K562 (cell line): ENCODE measurements at regions not wholly inside any gene's neighbourhood (a gene's known extent, or its start where the extent isn't known, plus 50 kb on each side); places are given as distances from the start of the nearest gene placed in this dataset.

ENCODE experiments used
- ATAC-seq: fragments of 200-7000 bp; cut with Tn5 transposase; 3 replicates; pipeline ENCODE4 v1.9.1; 2020; ENCODE audit warnings: moderate library complexity
- BruUV-seq: library from RNA; stranded (reverse); fragments of 400-500 nt; replicated peaks from 2 replicates; lab custom pipeline; 2021; lab: Mats Ljungman, UMichigan
- CTCF ChIA-PET: fragments of 300-600 bp; formaldehyde crosslinking; extraction: SDS; loops from one replicate; lab custom pipeline; 2021; ENCODE audit warnings: low intra/inter-chr PET ratio; lab: Yijun Ruan, JAX
- POLR2A ChIA-PET: fragments of 300-600, 350-650 bp; sonication (Branson Sonifier 250); formaldehyde crosslinking; extraction: SDS; loops from one replicate; lab custom pipeline; 2021; ENCODE audit warnings: antibody characterized with exemption, inconsistent platforms; lab: Yijun Ruan, JAX
- DNase-seq, 4 experiments: peaks; one replicate each; pipeline versions ENCODE4 v3.0.0 to v3.0.0-alpha.2; 2011 to 2018; ENCODE audit warnings: low spot score in 3 of 4, mixed read lengths in 3 of 4; ENCODE audit errors: extremely low read depth in 1 of 4
- FAIRE-seq: peaks from 2 replicates; lab custom pipeline; 2011; peaks lifted over from hg19 to GRCh38; lab: Jason Lieb, UNC
- H2AFZ ChIP-seq: 2 replicates; pipeline ENCODE4 v1.6.0; 2011; ENCODE audit warnings: low read depth, low read length, control low read depth, inconsistent platforms
- H3K27ac ChIP-seq: fragments of 200-600 bp; 3 replicates; pipeline ENCODE4 v1.8.0; 2011; ENCODE audit warnings: low read depth, mild to moderate bottlenecking, control low read depth, inconsistent platforms, low read length, moderate library complexity, mixed read lengths; ENCODE audit errors: extremely low read depth
- H3K27me3 ChIP-seq, 2 experiments: fragments of 300-600 bp in 1 of 2; 2 replicates in 1 of 2; 3 replicates in 1 of 2; pipeline versions ENCODE4 v1.6.0 to v1.8.0; 2011; ENCODE audit warnings: inconsistent platforms in 2 of 2, low read length in 2 of 2, mild to moderate bottlenecking in 1 of 2, mixed read lengths in 1 of 2, moderate library complexity in 1 of 2; ENCODE audit not compliant: control insufficient read depth in 2 of 2, insufficient read depth in 2 of 2
- H3K36me3 ChIP-seq: fragments of 300-600 bp; 3 replicates; pipeline ENCODE4 v1.8.0; 2011; ENCODE audit warnings: mild to moderate bottlenecking, low read length, inconsistent platforms; ENCODE audit not compliant: control insufficient read depth, insufficient read depth
- H3K4me1 ChIP-seq, 2 experiments: fragments of 200-600 bp in 1 of 2; replicated peaks in 1 of 2; 2 replicates in 1 of 2; 3 replicates in 1 of 2; pipeline versions ENCODE4 v1.5.1 to v1.8.0; 2011; ENCODE audit warnings: inconsistent platforms in 2 of 2, low read length in 2 of 2, mild to moderate bottlenecking in 1 of 2, mixed read lengths in 1 of 2, moderate library complexity in 1 of 2; ENCODE audit not compliant: control insufficient read depth in 2 of 2, insufficient read depth in 2 of 2
- H3K4me2 ChIP-seq: 2 replicates; pipeline ENCODE4 v1.6.1; 2011; ENCODE audit warnings: low read length, control low read depth, inconsistent platforms, mixed read lengths; ENCODE audit not compliant: insufficient read depth
- H3K4me3 ChIP-seq: fragments of 200-600 bp; sonication (generic), shearing (Covaris generic); 2 replicates; pipeline ENCODE4 v1.5.1; 2016; ENCODE audit warnings: control low read depth, inconsistent platforms
- H3K79me2 ChIP-seq: fragments of 200-600 bp; 3 replicates; pipeline ENCODE4 v1.8.0; 2011; ENCODE audit warnings: low read length, inconsistent platforms; ENCODE audit not compliant: control insufficient read depth, insufficient read depth
- H3K9ac ChIP-seq, 2 experiments: 2 replicates each; pipeline versions ENCODE4 v1.6.0 to v1.6.1; 2011; ENCODE audit warnings: low read depth in 2 of 2, low read length in 2 of 2, control low read depth in 1 of 2, inconsistent platforms in 1 of 2, mild to moderate bottlenecking in 1 of 2, mixed read lengths in 1 of 2; ENCODE audit not compliant: insufficient read depth in 1 of 2
- H3K9me1 ChIP-seq: one replicate; pipeline ENCODE4 v1.6.0; 2011; ENCODE audit warnings: inconsistent platforms, mild to moderate bottlenecking, low read length, moderate library complexity; ENCODE audit not compliant: control insufficient read depth, insufficient read depth
- H3K9me3 ChIP-seq: replicated peaks from 2 replicates; pipeline ENCODE4 v1.5.1; 2011; ENCODE audit warnings: low read depth, low read length, inconsistent platforms; ENCODE audit not compliant: control insufficient read depth, insufficient read depth
- H4K20me1 ChIP-seq: replicated peaks from 2 replicates; pipeline ENCODE4 v1.6.1; 2011; ENCODE audit warnings: low read length, inconsistent platforms, mixed read lengths; ENCODE audit not compliant: control insufficient read depth, insufficient read depth
- MGA ChIP-seq: fragments of 450-650 bp; IDR thresholded peaks from 2 replicates; pipeline ENCODE4 v1.6.1; 2016; ENCODE audit warnings: mild to moderate bottlenecking, moderate library complexity
- MTF1 ChIP-seq: fragments of 250-450 bp; sonication (Bioruptor Pico); IDR thresholded peaks from 2 replicates; pipeline ENCODE4 v1.9.0; 2021; ENCODE audit warnings: moderate library complexity, mild to moderate bottlenecking, inconsistent platforms, borderline replicate concordance
- SUPT5H ChIP-seq: fragments of 450-650 bp; IDR thresholded peaks from 2 replicates; pipeline ENCODE4 v1.6.1; 2016
- WGBS: fragments of 100-300 bp; shearing (Covaris generic); methylation state at CpG from one replicate; pipeline ENCODE4 v1.1.6; 2016; ENCODE audit warnings: low coverage, mixed read lengths; ENCODE audit not compliant: insufficient coverage; ENCODE audit errors: missing lambda C conversion rate; 5-methylcytosine and 5-hydroxymethylcytosine counted together
- in situ Hi-C: fragments of 300-500 bp; cut with MboI; formaldehyde crosslinking; loops from 4 replicates; pipeline ENCODE4 v1.15.0; 2018; ENCODE audit warnings: inconsistent platforms, mixed read lengths
- intact Hi-C: fragments of 100-400 bp; cut with micrococcal nuclease; formaldehyde crosslinking; loops from 2 replicates; pipeline ENCODE4 v1.14.2; 2022

- H2AFZ ChIP-seq, result no peak overlapping the region
- FAIRE-seq (no peak), ATAC-seq (no peak), DNase-seq (no peak)
- no peak overlapping the region for H3K4me3 ChIP-seq
- H3K4me1 ChIP-seq, result no peaks in the 10 kb centered on the region
- CTCF ChIA-PET, result no interaction called here
- no peak overlapping the region for H3K4me2 ChIP-seq
- no peaks in the 10 kb centered on the region for H3K9me1 ChIP-seq
- intact Hi-C loops (no loop called here), in situ Hi-C loops (no loop called here)
- no TSS peak for BruUV-seq
- no peaks in the 10 kb centered on the region for H4K20me1 ChIP-seq
- 5% methylated on average over 4 of the region's 4 CpGs for WGBS
- no peak for TF ChIP-seq SUPT5H
- TF ChIP-seq MGA, result no peak
- TF ChIP-seq MTF1 (CRISPR knock-in tag), result no peak
- no peak overlapping the region for H3K27ac ChIP-seq
- H3K9ac ChIP-seq, result no peak overlapping the region
- no peaks in the 10 kb centered on the region for H3K27me3 ChIP-seq
- H3K79me2 ChIP-seq, result no peaks in the 10 kb centered on the region
- no peaks in the 10 kb centered on the region for H3K9me3 ChIP-seq
- no peaks in the 10 kb centered on the region for H3K36me3 ChIP-seq
- POLR2A ChIA-PET, result no interaction called here
Measured at GRCh38 chr15:47337836-47338235, 379.5 kb upstream of the SEMA6D start.
